B cell (primary cell): ENCODE measurements at regions not wholly inside any gene's neighbourhood (a gene's known extent, or its start where the extent isn't known, plus 50 kb on each side); places are given as distances from the start of the nearest gene placed in this dataset.

Experiments used
- ATAC-seq: fragments of 200-7000 bp; cut with Tn5 transposase; one replicate; pipeline ENCODE4 v1.10.0; 2021; ENCODE audit warnings: low read depth, mild to moderate bottlenecking, moderate number of reproducible peaks, moderate library complexity
- CTCF ChIA-PET: fragments of 350-600 bp; sonication (Branson Sonifier 250); formaldehyde crosslinking; loops from one replicate; lab custom pipeline; 2021; ENCODE audit warnings: antibody characterized with exemption, inconsistent platforms; lab: Charles Lee
- POLR2A ChIA-PET: fragments of 350-600 bp; sonication (Branson Sonifier 250); formaldehyde crosslinking; loops from one replicate; lab custom pipeline; 2021; ENCODE audit warnings: antibody characterized with exemption; lab: Charles Lee
- DNase-seq: peaks from one replicate; pipeline ENCODE4 v3.0.0; 2013
- H2AFZ ChIP-seq: 2 replicates; pipeline ENCODE4 v1.6.1; 2012; ENCODE audit warnings: mild to moderate bottlenecking, low read depth, low read length; ENCODE audit not compliant: insufficient read depth, poor library complexity, severe bottlenecking
- H3K27ac ChIP-seq, 2 donors: 1 replicate in 1 of 2; 2 replicates in 1 of 2; pipeline ENCODE4 v1.5.1; 2012 to 2013; ENCODE audit warnings: low read length in 2 of 2, mild to moderate bottlenecking in 2 of 2, moderate library complexity in 1 of 2
- H3K27me3 ChIP-seq, 4 experiments: fragments of 200-600 bp in 1 of 4; sonication (generic) in 1 of 4; replicated peaks in 1 of 4; 1 replicate in 2 of 4; 2 replicates in 2 of 4; pipeline versions ENCODE4 v1.6.1 to v1.7.0; 2013 to 2016; ENCODE audit warnings: low read length in 3 of 4, mild to moderate bottlenecking in 2 of 4, mixed read lengths in 1 of 4, moderate library complexity in 1 of 4; ENCODE audit not compliant: insufficient read depth in 4 of 4, control insufficient read depth in 3 of 4; ENCODE audit errors: control extremely low read depth in 1 of 4
- H3K36me3 ChIP-seq, 2 experiments: replicated peaks in 1 of 2; 1 replicate in 1 of 2; 2 replicates in 1 of 2; pipeline versions ENCODE4 v1.6.1 to v1.7.1; 2013; ENCODE audit warnings: low read length in 1 of 2; ENCODE audit not compliant: insufficient read depth in 2 of 2, control insufficient read depth in 1 of 2; ENCODE audit errors: control extremely low read depth in 1 of 2, extremely low read depth in 1 of 2
- H3K4me1 ChIP-seq, 2 donors: fragments of 200-600 bp in 1 of 2; sonication (generic) in 1 of 2; 1 replicate in 1 of 2; 2 replicates in 1 of 2; pipeline versions ENCODE4 v1.5.1 to v1.6.1; 2013 to 2017; ENCODE audit warnings: low read length in 2 of 2; ENCODE audit not compliant: control insufficient read depth in 2 of 2, insufficient read depth in 2 of 2
- H3K4me2 ChIP-seq: replicated peaks from 2 replicates; pipeline ENCODE3; 2012; ENCODE audit warnings: mild to moderate bottlenecking, low read depth, low read length; ENCODE audit not compliant: poor library complexity, severe bottlenecking
- H3K4me3 ChIP-seq, 5 experiments: fragments of 200-600 bp in 1 of 5; sonication (generic) in 1 of 5; 1 replicate in 3 of 5; 2 replicates in 2 of 5; pipeline versions ENCODE4 v1.5.1 to v1.7.0; 2011 to 2016; ENCODE audit warnings: low read length in 4 of 5, mild to moderate bottlenecking in 4 of 5, low read depth in 2 of 5, control low read depth in 1 of 5, moderate library complexity in 1 of 5; ENCODE audit not compliant: insufficient read depth in 1 of 5; ENCODE audit errors: control extremely low read depth in 1 of 5, extremely low read depth in 1 of 5
- H3K79me2 ChIP-seq: fragments of 200-600 bp; sonication (generic); one replicate; pipeline ENCODE4 v1.6.0; 2016; ENCODE audit warnings: low read length; ENCODE audit not compliant: control insufficient read depth, insufficient read depth
- H3K9ac ChIP-seq: fragments of 200-600 bp; sonication (generic); 2 replicates; pipeline ENCODE4 v1.6.1; 2017; ENCODE audit warnings: mild to moderate bottlenecking, low read length, moderate library complexity
- H3K9me3 ChIP-seq, 3 donors: one replicate each; pipeline versions ENCODE4 v1.6.1 to v1.7.1; 2013; ENCODE audit warnings: low read length in 2 of 3; ENCODE audit not compliant: control insufficient read depth in 2 of 3, insufficient read depth in 1 of 3; ENCODE audit errors: control extremely low read depth in 1 of 3
- H4K20me1 ChIP-seq: 2 replicates; pipeline ENCODE4 v1.6.0; 2012; ENCODE audit warnings: mild to moderate bottlenecking, low read length; ENCODE audit not compliant: insufficient read depth, control insufficient read depth, poor library complexity, severe bottlenecking
- H3K27ac Mint-ChIP-seq: one replicate; pipeline ENCODE4 v1.8.0; 2021; ENCODE audit warnings: mixed read lengths
- H3K27me3 Mint-ChIP-seq: one replicate; pipeline ENCODE4 v1.8.0; 2021; ENCODE audit warnings: mixed read lengths
- H3K4me1 Mint-ChIP-seq: one replicate; pipeline ENCODE4 v1.8.0; 2021; ENCODE audit warnings: mixed read lengths
- H3K4me3 Mint-ChIP-seq: one replicate; pipeline ENCODE4 v1.8.0; 2021; ENCODE audit warnings: mixed read lengths
- H3K9me3 Mint-ChIP-seq: one replicate; pipeline ENCODE4 v1.8.0; 2022; ENCODE audit warnings: mixed read lengths; ENCODE audit not compliant: insufficient read depth
- CTCF ChIP-seq: fragments of 200-600 bp; IDR thresholded peaks from one replicate; pipeline ENCODE4 v1.8.0; 2022; ENCODE audit warnings: antibody characterized with exemption, mild to moderate bottlenecking
- EZH2 ChIP-seq: IDR thresholded peaks from 2 replicates; pipeline ENCODE4 v1.6.1; 2012; ENCODE audit warnings: borderline replicate concordance, low read depth, mild to moderate bottlenecking, moderate library complexity, low read length; ENCODE audit not compliant: insufficient read depth, poor library complexity, severe bottlenecking
- WGBS: methylation state at CpG from one replicate; pipeline ENCODE4 v1.1.5; 2013; ENCODE audit warnings: missing lambda C conversion rate; ENCODE audit not compliant: insufficient coverage; 5-methylcytosine and 5-hydroxymethylcytosine counted together
- intact Hi-C: fragments of 100-400 bp; cut with micrococcal nuclease; formaldehyde crosslinking; loops from one replicate; pipeline ENCODE4 v1.10.0; 2022

- CTCF ChIA-PET: no interaction called here
- intact Hi-C loops: no loop called here
- no peaks in the 10 kb centered on the region for H3K27me3 Mint-ChIP-seq
Measured at GRCh38 chr2:183680573-183680972, 556.3 kb downstream of the NUP35 start.

GRCh38 chr2:183684686-183685085 lies 560.4 kb downstream of the NUP35 start:
- no peaks in the 10 kb centered on the region for H3K27me3 ChIP-seq
- H3K36me3 ChIP-seq: no peaks in the 10 kb centered on the region
- no peak overlapping the region for H3K9ac ChIP-seq
- no peaks in the 10 kb centered on the region for H4K20me1 ChIP-seq
- no CpG with 5 or more reads among the region's 2 CpGs for WGBS
- H3K9me3 ChIP-seq: no peaks in the 10 kb centered on the region
- H3K4me1 ChIP-seq: no peaks in the 10 kb centered on the region
- intact Hi-C loops: no loop called here
- no peak overlapping the region for H3K27ac Mint-ChIP-seq
- no peaks in the 10 kb centered on the region for H3K4me1 Mint-ChIP-seq
- no peak overlapping the region for H3K4me2 ChIP-seq
- CTCF ChIA-PET: no interaction called here
- no peaks in the 10 kb centered on the region for H3K27me3 Mint-ChIP-seq
- DNase-seq: no peak
- H3K79me2 ChIP-seq: no peaks in the 10 kb centered on the region
- no peak overlapping the region for H3K4me3 ChIP-seq
- ATAC-seq: no peak
- POLR2A ChIA-PET: no interaction called here
- no peak overlapping the region for H3K4me3 Mint-ChIP-seq
- peaks cover 2% of the 10 kb centered on the region for H3K9me3 Mint-ChIP-seq
- H2AFZ ChIP-seq: no peak overlapping the region
- TF ChIP-seq EZH2 (no peak), CTCF (no peak)
- no peak overlapping the region for H3K27ac ChIP-seq

More at GRCh38 chr2:183680573-183680972, 556.3 kb downstream of the NUP35 start:
- Histone ChIP-seq H2AFZ (no peak overlapping the region), H3K4me2 (no peak overlapping the region), H3K9ac (no peak overlapping the region), H3K27ac (no peak overlapping the region), H3K79me2 (no peaks in the 10 kb centered on the region), H3K4me1 (no peaks in the 10 kb centered on the region), H3K36me3 (no peaks in the 10 kb centered on the region), H4K20me1 (no peaks in the 10 kb centered on the region), H3K27me3 (no peaks in the 10 kb centered on the region), H3K4me3 (no peak overlapping the region), H3K9me3 (no peaks in the 10 kb centered on the region)
- no peak for ATAC-seq
- DNase-seq: no peak
- no CpG with 5 or more reads among the region's 2 CpGs for WGBS
- no peaks in the 10 kb centered on the region for H3K4me1 Mint-ChIP-seq
- H3K9me3 Mint-ChIP-seq: peaks cover 2% of the 10 kb centered on the region
- no peak overlapping the region for H3K4me3 Mint-ChIP-seq
- POLR2A ChIA-PET: no interaction called here
- H3K27ac Mint-ChIP-seq: no peak overlapping the region
- TF ChIP-seq CTCF: no peak
- no peak for TF ChIP-seq EZH2
